GM23338 (cell line): ENCODE measurements at regions not wholly inside any gene's neighbourhood (a gene's known extent, or its start where the extent isn't known, plus 50 kb on each side); places are given as distances from the start of the nearest gene placed in this dataset.

ENCODE experiments used
- EZH2phosphoT487 ChIP-seq: fragments of 200-600 bp; sonication (generic); IDR thresholded peaks from one replicate; pipeline ENCODE4 v1.8.1; 2018; ENCODE audit warnings: antibody characterized with exemption; ENCODE audit not compliant: unreplicated experiment
- JUNB ChIP-seq: IDR thresholded peaks from one replicate; pipeline ENCODE4 v1.6.1; 2016; ENCODE audit warnings: antibody characterized with exemption; ENCODE audit not compliant: unreplicated experiment
- POLR2AphosphoS5 ChIP-seq: IDR thresholded peaks from 2 replicates; pipeline ENCODE4 v1.6.1; 2016; ENCODE audit warnings: antibody characterized with exemption, low read depth
- STAT1 ChIP-seq: IDR thresholded peaks from one replicate; pipeline ENCODE4 v1.6.1; 2016; ENCODE audit warnings: antibody characterized with exemption; ENCODE audit not compliant: unreplicated experiment
- TF ChIP-seq, protein P1 (sequence below), 2 experiments: fragments of 200-600 bp in 1 of 2; sonication (generic) in 1 of 2; conservative IDR thresholded peaks; 2 replicates each; pipeline versions ENCODE4 v1.5.1 to v1.6.1; 2016 to 2017; ENCODE audit warnings: antibody characterized with exemption in 2 of 2, low read depth in 2 of 2, mild to moderate bottlenecking in 2 of 2, moderate library complexity in 1 of 2
- TF ChIP-seq, protein P2 (sequence below): fragments of 250-450 bp; sonication (Bioruptor Pico); IDR thresholded peaks from 2 replicates; pipeline ENCODE4 v1.5.0; 2020; ENCODE audit warnings: mild to moderate bottlenecking, moderate library complexity

DNA sequence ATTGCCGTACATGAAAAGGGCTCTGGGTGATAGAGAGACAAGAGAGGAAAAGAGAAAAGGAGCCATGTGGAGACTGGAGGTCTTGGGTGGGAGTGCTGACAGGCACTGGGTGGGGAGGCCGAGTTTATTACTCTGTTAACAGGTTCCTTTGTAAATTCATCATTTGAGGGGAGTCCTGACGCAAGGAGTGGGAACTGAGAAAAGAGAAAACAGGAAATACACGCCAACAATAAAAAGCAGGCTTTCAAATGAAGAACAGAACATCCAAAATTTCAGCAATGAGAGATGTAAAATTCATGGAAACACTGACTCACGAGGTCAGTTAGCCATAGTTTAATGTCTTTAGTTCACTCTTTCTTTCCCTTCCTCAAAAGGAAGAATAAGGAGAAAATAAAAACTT, 342.8 kb downstream of the TMEM167A start:
- TF ChIP-seq, protein P1, sequence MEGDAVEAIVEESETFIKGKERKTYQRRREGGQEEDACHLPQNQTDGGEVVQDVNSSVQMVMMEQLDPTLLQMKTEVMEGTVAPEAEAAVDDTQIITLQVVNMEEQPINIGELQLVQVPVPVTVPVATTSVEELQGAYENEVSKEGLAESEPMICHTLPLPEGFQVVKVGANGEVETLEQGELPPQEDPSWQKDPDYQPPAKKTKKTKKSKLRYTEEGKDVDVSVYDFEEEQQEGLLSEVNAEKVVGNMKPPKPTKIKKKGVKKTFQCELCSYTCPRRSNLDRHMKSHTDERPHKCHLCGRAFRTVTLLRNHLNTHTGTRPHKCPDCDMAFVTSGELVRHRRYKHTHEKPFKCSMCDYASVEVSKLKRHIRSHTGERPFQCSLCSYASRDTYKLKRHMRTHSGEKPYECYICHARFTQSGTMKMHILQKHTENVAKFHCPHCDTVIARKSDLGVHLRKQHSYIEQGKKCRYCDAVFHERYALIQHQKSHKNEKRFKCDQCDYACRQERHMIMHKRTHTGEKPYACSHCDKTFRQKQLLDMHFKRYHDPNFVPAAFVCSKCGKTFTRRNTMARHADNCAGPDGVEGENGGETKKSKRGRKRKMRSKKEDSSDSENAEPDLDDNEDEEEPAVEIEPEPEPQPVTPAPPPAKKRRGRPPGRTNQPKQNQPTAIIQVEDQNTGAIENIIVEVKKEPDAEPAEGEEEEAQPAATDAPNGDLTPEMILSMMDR (conservative IDR thresholded peaks at IDR 0.05; ENCODE audit: low read depth in 2 of 2): no peak
- TF ChIP-seq POLR2AphosphoS5 (no peak), STAT1 (no peak), EZH2phosphoT487 (no peak), JUNB (no peak)
- TF ChIP-seq, protein P2, sequence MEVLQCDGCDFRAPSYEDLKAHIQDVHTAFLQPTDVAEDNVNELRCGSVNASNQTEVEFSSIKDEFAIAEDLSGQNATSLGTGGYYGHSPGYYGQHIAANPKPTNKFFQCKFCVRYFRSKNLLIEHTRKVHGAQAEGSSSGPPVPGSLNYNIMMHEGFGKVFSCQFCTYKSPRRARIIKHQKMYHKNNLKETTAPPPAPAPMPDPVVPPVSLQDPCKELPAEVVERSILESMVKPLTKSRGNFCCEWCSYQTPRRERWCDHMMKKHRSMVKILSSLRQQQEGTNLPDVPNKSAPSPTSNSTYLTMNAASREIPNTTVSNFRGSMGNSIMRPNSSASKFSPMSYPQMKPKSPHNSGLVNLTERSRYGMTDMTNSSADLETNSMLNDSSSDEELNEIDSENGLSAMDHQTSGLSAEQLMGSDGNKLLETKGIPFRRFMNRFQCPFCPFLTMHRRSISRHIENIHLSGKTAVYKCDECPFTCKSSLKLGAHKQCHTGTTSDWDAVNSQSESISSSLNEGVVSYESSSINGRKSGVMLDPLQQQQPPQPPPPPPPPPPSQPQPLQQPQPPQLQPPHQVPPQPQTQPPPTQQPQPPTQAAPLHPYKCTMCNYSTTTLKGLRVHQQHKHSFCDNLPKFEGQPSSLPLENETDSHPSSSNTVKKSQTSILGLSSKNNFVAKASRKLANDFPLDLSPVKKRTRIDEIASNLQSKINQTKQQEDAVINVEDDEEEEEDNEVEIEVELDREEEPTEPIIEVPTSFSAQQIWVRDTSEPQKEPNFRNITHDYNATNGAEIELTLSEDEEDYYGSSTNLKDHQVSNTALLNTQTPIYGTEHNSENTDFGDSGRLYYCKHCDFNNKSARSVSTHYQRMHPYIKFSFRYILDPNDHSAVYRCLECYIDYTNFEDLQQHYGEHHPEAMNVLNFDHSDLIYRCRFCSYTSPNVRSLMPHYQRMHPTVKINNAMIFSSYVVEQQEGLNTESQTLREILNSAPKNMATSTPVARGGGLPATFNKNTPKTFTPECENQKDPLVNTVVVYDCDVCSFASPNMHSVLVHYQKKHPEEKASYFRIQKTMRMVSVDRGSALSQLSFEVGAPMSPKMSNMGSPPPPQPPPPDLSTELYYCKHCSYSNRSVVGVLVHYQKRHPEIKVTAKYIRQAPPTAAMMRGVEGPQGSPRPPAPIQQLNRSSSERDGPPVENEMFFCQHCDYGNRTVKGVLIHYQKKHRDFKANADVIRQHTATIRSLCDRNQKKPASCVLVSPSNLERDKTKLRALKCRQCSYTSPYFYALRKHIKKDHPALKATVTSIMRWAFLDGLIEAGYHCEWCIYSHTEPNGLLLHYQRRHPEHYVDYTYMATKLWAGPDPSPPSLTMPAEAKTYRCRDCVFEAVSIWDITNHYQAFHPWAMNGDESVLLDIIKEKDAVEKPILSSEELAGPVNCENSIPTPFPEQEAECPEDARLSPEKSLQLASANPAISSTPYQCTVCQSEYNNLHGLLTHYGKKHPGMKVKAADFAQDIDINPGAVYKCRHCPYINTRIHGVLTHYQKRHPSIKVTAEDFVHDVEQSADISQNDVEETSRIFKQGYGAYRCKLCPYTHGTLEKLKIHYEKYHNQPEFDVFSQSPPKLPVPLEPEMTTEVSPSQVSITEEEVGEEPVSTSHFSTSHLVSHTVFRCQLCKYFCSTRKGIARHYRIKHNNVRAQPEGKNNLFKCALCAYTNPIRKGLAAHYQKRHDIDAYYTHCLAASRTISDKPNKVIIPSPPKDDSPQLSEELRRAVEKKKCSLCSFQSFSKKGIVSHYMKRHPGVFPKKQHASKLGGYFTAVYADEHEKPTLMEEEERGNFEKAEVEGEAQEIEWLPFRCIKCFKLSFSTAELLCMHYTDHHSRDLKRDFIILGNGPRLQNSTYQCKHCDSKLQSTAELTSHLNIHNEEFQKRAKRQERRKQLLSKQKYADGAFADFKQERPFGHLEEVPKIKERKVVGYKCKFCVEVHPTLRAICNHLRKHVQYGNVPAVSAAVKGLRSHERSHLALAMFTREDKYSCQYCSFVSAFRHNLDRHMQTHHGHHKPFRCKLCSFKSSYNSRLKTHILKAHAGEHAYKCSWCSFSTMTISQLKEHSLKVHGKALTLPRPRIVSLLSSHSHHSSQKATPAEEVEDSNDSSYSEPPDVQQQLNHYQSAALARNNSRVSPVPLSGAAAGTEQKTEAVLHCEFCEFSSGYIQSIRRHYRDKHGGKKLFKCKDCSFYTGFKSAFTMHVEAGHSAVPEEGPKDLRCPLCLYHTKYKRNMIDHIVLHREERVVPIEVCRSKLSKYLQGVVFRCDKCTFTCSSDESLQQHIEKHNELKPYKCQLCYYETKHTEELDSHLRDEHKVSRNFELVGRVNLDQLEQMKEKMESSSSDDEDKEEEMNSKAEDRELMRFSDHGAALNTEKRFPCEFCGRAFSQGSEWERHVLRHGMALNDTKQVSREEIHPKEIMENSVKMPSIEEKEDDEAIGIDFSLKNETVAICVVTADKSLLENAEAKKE (CRISPR knock-in tag): no peak
